Psoas muscle (tissue), 7 donors: ENCODE measurements at regions not wholly inside any gene's neighbourhood (a gene's known extent, or its start where the extent isn't known, plus 50 kb on each side); places are given as distances from the start of the nearest gene placed in this dataset.

Experiments used
- ATAC-seq, 4 donors: fragments of 200-7000 bp; cut with Tn5 transposase; one replicate each; pipeline ENCODE4 v1.9.1; 2020; ENCODE audit warnings: moderate library complexity in 3 of 4, mild to moderate bottlenecking in 2 of 4
- DNase-seq, 2 donors: peaks; one replicate each; pipeline ENCODE4 v3.0.0-alpha.2; 2020
- H3K27ac ChIP-seq: fragments of 200-600 bp; one replicate; pipeline ENCODE4 v1.8.0; 2022
- H3K27me3 ChIP-seq, 3 donors: fragments of 200-600 bp in 1 of 3; one replicate each; pipeline versions ENCODE4 v1.6.1 to v1.8.0; 2013 to 2022; ENCODE audit warnings: low read length in 2 of 3, mild to moderate bottlenecking in 2 of 3, moderate library complexity in 1 of 3; ENCODE audit not compliant: insufficient read depth in 3 of 3
- H3K36me3 ChIP-seq, 2 donors: fragments of 200-600 bp in 1 of 2; one replicate each; pipeline versions ENCODE4 v1.6.1 to v1.8.0; 2013 to 2022; ENCODE audit warnings: low read depth in 1 of 2, mild to moderate bottlenecking in 1 of 2, moderate library complexity in 1 of 2; ENCODE audit not compliant: insufficient read depth in 1 of 2
- H3K4me1 ChIP-seq: fragments of 200-600 bp; one replicate; pipeline ENCODE4 v1.8.0; 2022
- H3K4me3 ChIP-seq: fragments of 200-600 bp; one replicate; pipeline ENCODE4 v1.8.0; 2022; ENCODE audit warnings: mild to moderate bottlenecking
- H3K9me3 ChIP-seq: fragments of 200-600 bp; one replicate; pipeline ENCODE4 v1.8.0; 2022
- CTCF ChIP-seq: fragments of 200-600 bp; IDR thresholded peaks from one replicate; pipeline ENCODE4 v1.8.0; 2022; ENCODE audit warnings: antibody characterized with exemption
- WGBS, 3 donors: extraction: QIAGEN DNeasy Blood & Tissue Kit; methylation state at CpG; one replicate each; pipeline versions ENCODE4 v1.1.6 to v1.1.7; 2013; 5-methylcytosine and 5-hydroxymethylcytosine counted together
- intact Hi-C, 2 donors: fragments of 100-400 bp; cut with DNase I; formaldehyde crosslinking; loops; one replicate each; pipeline versions ENCODE4 v1.11.0 to v1.14.2; 2022
- donor health status: healthy with polysubstance abuse.
- donor health status: DM: no; HTN: no; CAD: no; lungs with moderate emphysema.
- donor health status: Bipolar disorder and iron deficiency.
- donor health status: healthy.
- donor health status: DM: yes; HTN: yes; CAD: no.
- donor health status: DM: no; HTN: no; CAD: no.
- donor health status: DM: yes; HTN: yes; CAD: no.

- no peak overlapping the region for H3K27ac ChIP-seq
- WGBS, 3 donors = 73 to 88% (median 74%) methylated on average over 4 of the region's 4 CpGs
- no peak for ATAC-seq
- DNase-seq = no peak
- no peaks in the 10 kb centered on the region for H3K36me3 ChIP-seq
- no peaks in the 10 kb centered on the region for H3K9me3 ChIP-seq
- intact Hi-C loops = no loop called here
- no peak for TF ChIP-seq CTCF
- H3K4me1 ChIP-seq = no peaks in the 10 kb centered on the region
- no peak overlapping the region for H3K4me3 ChIP-seq
- H3K27me3 ChIP-seq = no peaks in the 10 kb centered on the region
Measured at GRCh38 chr2:220476877-220477276, 849.4 kb downstream of the SLC4A3 start.

GRCh38 chr2:220478305-220479058 is 851.1 kb downstream of the SLC4A3 start:
- Histone ChIP-seq H3K36me3 (no peaks in the 10 kb centered on the region), H3K4me3 (no peak overlapping the region), H3K27ac (no peak overlapping the region), H3K9me3 (no peaks in the 10 kb centered on the region), H3K4me1 (no peaks in the 10 kb centered on the region), H3K27me3 (no peaks in the 10 kb centered on the region)
- WGBS, 3 donors = 74 to 84% (median 83%) methylated on average over 4 of the region's 4 CpGs
- DNase-seq (no peak), ATAC-seq (no peak)
- no peak for TF ChIP-seq CTCF
- intact Hi-C loops = no loop called here

GRCh38 chr2:220482716-220483115 is 855.3 kb downstream of the SLC4A3 start:
- no peaks in the 10 kb centered on the region for H3K36me3 ChIP-seq
- H3K4me3 ChIP-seq = no peak overlapping the region
- intact Hi-C loops = no loop called here
- WGBS, 3 donors = 74 to 79% (median 79%) methylated on average over 3 of the region's 3 CpGs
- ATAC-seq = no peak
- H3K27me3 ChIP-seq = no peaks in the 10 kb centered on the region
- TF ChIP-seq CTCF = no peak
- H3K9me3 ChIP-seq = no peaks in the 10 kb centered on the region
- DNase-seq = no peak
- no peaks in the 10 kb centered on the region for H3K4me1 ChIP-seq
- no peak overlapping the region for H3K27ac ChIP-seq

GRCh38 chr2:220489121-220489520 is 861.7 kb downstream of the SLC4A3 start:
- no peaks in the 10 kb centered on the region for H3K27me3 ChIP-seq
- no peak for DNase-seq
- no peaks in the 10 kb centered on the region for H3K4me1 ChIP-seq
- ATAC-seq = no peak
- no peaks in the 10 kb centered on the region for H3K36me3 ChIP-seq
- no peak overlapping the region for H3K4me3 ChIP-seq
- no peaks in the 10 kb centered on the region for H3K9me3 ChIP-seq
- H3K27ac ChIP-seq = no peak overlapping the region
- intact Hi-C loops = no loop called here
- no peak for TF ChIP-seq CTCF

- Histone ChIP-seq H3K27ac (no peak overlapping the region), H3K4me1 (no peaks in the 10 kb centered on the region), H3K36me3 (no peaks in the 10 kb centered on the region), H3K4me3 (no peak overlapping the region), H3K9me3 (no peaks in the 10 kb centered on the region), H3K27me3 (no peaks in the 10 kb centered on the region)
- intact Hi-C loops = no loop called here
- WGBS, 3 donors = 62 to 67% (median 65%) methylated on average over 4 of the region's 4 CpGs
- no peak for TF ChIP-seq CTCF
- ATAC-seq (no peak), DNase-seq (no peak)
Measured at GRCh38 chr2:220491670-220492069, 864.2 kb downstream of the SLC4A3 start.
